ENCODE measurements at regions not wholly inside any gene's neighbourhood (a gene's known extent, or its start where the extent isn't known, plus 50 kb on each side); places are given as distances from the start of the nearest gene placed in this dataset.

- TF ChIP-seq CTCF (IDR thresholded peaks at IDR 0.05) (no peak), REST (IDR thresholded peaks at IDR 0.05; ENCODE audit: insufficient read depth in 1 of 2, low read depth in 2 of 2, low read length in 1 of 2) (no peak)
These were observed 480.9 kb downstream of the PCDH11X start for GRCh38 chrX:92260102-92260501.
